H54 (cell line): ENCODE measurements at regions not wholly inside any gene's neighbourhood (a gene's known extent, or its start where the extent isn't known, plus 50 kb on each side); places are given as distances from the start of the nearest gene placed in this dataset.

Experiments
- DNase-seq: peaks from one replicate; pipeline ENCODE4 v3.0.0; 2011; ENCODE audit warnings: low spot score, mixed read lengths; ENCODE audit not compliant: insufficient read length
- FAIRE-seq: peaks from 3 replicates; lab custom pipeline; 2011; peaks lifted over from hg19 to GRCh38; lab: Jason Lieb, UNC
- POLR2A ChIP-seq: IDR thresholded peaks from 2 replicates; pipeline ENCODE4 v1.6.1; 2011; ENCODE audit warnings: low read depth, mild to moderate bottlenecking, low read length

DNA sequence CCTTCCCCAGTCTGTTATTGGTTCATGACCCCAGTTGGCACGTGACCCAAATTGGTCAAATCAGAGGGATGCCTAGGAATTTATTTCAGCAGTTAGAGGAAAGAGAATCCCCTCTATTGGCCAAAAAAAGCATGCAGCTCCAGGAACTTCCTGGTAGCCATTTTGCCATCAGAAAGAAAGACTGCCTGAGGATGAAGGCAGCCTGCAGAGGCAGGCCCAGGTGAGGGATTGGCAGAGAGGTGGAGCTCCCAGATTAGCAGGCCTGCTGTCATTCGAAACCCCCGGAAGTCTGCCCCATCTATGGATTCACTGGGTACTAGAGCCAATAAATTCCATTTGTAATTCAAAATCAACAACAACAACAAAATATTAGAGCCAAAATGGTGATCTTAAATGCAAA is 207.6 kb downstream of the CWF19L2 start:
- FAIRE-seq, result no peak
- no peak for TF ChIP-seq POLR2A
- no peak for DNase-seq

GRCh38 chr11:107249054-107249453 is 208.6 kb downstream of the CWF19L2 start:
- no peak for DNase-seq
- FAIRE-seq, result no peak

GRCh38 chr11:107247167-107247861 is 210.3 kb downstream of the CWF19L2 start:
- TF ChIP-seq POLR2A, result no peak
- DNase-seq, result no peak
- no peak for FAIRE-seq

More at GRCh38 chr11:107249054-107249453, 208.6 kb downstream of the CWF19L2 start:
- TF ChIP-seq POLR2A, result no peak

GRCh38 chr11:107243929-107244328 is 213.7 kb downstream of the CWF19L2 start:
- no peak for FAIRE-seq
- no peak for TF ChIP-seq POLR2A
- no peak for DNase-seq

- FAIRE-seq, result no peak
- TF ChIP-seq POLR2A, result no peak
- DNase-seq, result no peak
Observed at GRCh38 chr11:107232451-107232850, 214.2 kb upstream of the GUCY1A2 start.

DNA sequence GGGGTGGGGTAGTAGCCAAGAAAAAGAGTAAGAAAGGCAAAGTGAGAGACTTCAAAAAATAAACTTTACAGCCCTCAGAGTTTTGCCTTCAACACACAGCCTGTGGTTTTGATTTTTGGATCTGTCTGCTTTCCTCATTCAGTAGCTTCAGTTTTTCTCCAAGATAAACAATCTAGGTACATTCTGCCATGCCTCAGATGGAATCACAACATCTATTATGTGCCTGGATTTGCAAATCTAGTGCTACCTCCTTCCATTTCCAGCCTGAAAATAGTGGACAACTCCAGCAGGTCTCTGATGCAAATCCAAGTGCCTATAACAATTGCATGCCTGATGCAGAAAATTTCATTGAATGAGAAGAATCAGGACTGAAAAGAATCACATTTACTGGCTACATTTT is 206.6 kb upstream of the GUCY1A2 start:
- FAIRE-seq, result no peak
- no peak for TF ChIP-seq POLR2A
- no peak for DNase-seq

DNA sequence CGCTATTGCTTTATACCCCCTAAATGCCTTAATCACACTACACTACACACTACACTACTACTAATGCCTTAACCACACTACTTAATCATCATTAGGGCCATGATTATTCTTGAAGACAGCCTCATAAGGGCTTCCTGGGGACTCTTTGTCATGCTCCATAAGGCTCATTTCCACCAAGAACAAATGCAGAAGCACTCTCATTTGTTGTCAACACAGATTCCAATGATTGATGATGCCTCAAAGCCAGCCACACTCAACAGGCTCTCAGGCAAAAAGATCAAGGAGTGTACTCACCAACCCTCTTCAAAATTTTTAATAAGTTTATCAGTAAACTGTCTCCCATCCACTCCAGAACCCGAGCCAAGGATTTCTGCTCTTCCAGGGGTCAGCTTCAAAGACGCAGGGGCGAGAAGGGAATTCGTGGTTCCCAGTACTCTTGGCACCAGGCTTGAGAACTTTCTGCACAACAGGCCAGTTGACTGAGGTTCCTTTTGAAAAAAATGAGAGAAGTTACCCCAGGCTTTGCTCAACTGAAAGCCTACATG is 204.7 kb upstream of the GUCY1A2 start:
- FAIRE-seq (no peak), DNase-seq (no peak)
- TF ChIP-seq POLR2A, result no peak

DNA sequence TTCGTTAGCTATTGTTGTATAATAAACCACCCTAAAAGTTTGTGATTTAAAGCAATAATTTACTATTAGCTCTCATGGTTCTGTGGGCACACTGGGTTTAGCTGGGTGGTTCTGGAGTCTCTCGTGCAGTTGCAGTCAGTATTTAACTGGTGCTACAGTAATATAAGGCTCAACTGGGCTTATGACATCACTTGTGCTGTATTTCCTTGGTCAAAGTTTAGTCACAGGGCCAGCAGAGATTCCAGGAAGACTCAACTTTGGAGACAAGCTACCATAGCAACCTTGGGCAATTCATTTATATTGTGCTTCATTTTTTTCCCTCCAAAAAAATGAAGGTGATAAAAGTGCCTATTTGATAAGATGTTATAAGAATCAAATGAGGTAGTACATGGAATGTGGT is 204.2 kb upstream of the GUCY1A2 start:
- no peak for TF ChIP-seq POLR2A
- FAIRE-seq (no peak), DNase-seq (no peak)

GRCh38 chr11:107221748-107222285 is 203.5 kb upstream of the GUCY1A2 start:
- TF ChIP-seq POLR2A, result no peak
- no peak for FAIRE-seq
- no peak for DNase-seq

DNA sequence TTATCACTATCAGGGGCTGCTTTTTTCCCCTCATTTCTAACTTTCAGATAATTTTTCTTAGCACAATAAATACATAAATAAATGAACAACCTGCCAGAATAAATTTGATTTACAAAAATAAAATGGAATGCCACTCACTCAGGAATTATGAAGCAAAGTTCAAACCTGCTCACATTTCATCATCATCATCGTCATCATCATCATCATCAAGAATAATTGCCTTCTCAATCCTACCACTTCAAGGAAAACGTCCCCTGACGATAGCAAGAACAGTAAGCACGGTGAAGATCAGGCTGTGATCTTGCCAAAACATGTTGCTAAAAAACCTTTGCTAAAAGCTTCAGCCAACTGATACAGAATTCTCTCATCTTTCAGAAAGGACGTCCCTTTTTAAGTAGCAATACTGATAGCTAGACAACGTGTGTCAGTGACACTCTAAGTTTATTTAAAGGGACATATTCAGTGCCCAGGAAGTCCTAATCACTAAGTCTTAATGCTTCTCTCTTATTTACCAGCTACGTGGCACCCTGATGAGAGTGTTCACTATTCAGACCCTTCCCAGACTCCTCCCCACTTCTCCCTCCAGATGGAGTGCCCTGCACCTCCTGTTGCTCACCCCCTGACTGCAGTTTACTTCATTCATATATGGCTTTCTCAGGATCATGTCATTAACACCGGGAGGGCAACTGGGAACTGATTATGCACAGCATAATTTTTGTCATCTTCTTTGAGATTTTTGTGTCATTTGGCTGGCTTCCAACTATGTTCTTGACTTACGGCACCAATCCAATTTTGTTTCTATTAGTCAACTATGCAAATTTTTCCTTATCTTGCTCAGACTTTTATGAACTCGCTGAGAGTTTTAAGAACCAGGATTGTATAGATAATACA is 200.1 kb upstream of the GUCY1A2 start:
- FAIRE-seq (no peak), DNase-seq (no peak)
- TF ChIP-seq POLR2A, result no peak

- no peak for TF ChIP-seq POLR2A
- DNase-seq, result no peak
- no peak for FAIRE-seq
Observed at GRCh38 chr11:107217444-107217843, 199.2 kb upstream of the GUCY1A2 start.

DNA sequence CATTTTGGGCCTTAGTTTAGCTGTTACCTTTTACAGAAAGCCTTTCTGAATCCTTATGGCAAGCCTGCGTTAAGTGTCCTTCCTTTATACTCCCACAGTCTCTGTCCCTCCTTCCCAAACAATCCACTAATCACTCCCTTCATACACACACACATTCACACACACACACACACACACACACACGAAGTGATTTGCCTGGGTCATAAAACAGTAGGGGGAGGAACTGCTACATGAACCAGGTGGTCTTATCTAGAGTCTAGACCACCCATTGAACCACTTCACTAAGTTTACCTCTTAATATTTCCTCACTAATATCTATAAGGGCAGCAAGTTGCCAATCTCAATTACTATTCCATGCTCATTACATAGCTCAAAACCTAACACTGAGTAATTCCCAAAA is 196.7 kb upstream of the GUCY1A2 start:
- DNase-seq (no peak), FAIRE-seq (no peak)
- TF ChIP-seq POLR2A, result no peak

DNA sequence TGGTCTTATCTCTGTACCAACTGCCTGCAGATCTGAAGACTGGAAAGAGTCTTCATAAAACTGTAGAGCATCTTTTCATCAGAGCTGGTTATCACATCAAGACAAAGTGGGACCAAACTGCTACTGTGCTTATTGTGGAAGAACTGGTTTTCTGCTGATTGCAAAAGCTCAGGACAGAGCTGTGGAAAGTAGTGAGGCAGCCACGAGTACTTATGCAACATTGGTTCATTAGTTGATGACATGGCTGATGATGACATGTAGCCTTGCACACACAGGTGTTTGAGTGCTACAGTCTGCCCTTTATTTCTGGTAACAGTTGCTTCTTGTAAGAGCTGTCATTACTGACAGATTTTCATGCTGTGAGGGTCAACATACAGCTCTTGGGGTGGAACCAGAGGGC is 185.4 kb upstream of the GUCY1A2 start:
- no peak for TF ChIP-seq POLR2A
- DNase-seq, result no peak
- FAIRE-seq, result no peak

- no peak for TF ChIP-seq POLR2A
- DNase-seq (no peak), FAIRE-seq (no peak)
Observed at GRCh38 chr11:107202241-107202640, 184.0 kb upstream of the GUCY1A2 start.
